Pons (tissue), 1 donor: ENCODE measurements at regions not wholly inside any gene's neighbourhood (a gene's known extent, or its start where the extent isn't known, plus 50 kb on each side); places are given as distances from the start of the nearest gene placed in this dataset.

Source experiments
- DNase-seq: peaks from one replicate; pipeline ENCODE4 v3.0.0-alpha.2; 2016; ENCODE audit warnings: low spot score

- DNase-seq: no peak
These were observed 371.3 kb upstream of the TNP1 start for GRCh38 chr2:217231212-217231611.

DNA sequence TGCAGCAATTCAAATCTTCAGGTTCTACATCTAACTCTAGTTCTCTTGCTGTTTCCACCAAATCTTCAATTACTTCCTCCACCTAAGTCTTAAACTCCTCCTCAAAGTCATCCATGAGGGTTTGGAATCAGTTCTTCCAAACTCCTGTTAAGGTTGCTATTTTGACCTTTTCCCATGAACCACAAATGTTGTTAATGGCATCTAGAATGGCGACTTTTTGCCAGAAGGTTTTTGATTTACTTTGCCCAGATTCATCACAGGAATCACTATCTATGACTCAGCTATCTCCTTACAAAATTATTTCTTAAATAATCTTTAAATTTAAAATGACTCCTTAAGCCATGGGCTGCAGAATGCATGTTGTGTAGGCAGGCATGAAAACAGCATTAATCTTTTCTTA is 368.9 kb upstream of the TNP1 start:
- DNase-seq: no peak

DNA sequence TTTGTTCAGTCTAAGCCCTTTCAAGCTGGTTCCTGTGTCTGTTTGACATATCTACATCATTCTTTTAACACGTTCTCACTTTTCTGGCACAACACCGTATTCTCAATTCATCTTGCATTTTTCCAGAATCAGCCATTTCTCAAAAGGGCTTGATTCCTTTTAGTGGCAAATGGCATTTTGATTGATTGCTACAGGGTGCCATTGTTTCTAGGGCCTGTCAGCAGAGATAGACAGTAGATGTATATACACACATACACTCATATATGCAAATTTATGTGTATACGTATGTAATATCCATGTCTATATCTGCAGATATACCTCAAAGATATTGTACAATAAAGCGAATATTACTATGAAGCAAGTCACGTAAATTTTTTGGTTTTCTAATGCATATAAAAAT is 367.9 kb upstream of the TNP1 start:
- no peak for DNase-seq

GRCh38 chr2:217225596-217225995 is 365.7 kb upstream of the TNP1 start:
- no peak for DNase-seq

GRCh38 chr2:217223222-217223930 is 363.5 kb upstream of the TNP1 start:
- DNase-seq: no peak

GRCh38 chr2:217222309-217222910 is 362.5 kb upstream of the TNP1 start:
- peak; percentile 19 for DNase-seq

DNA sequence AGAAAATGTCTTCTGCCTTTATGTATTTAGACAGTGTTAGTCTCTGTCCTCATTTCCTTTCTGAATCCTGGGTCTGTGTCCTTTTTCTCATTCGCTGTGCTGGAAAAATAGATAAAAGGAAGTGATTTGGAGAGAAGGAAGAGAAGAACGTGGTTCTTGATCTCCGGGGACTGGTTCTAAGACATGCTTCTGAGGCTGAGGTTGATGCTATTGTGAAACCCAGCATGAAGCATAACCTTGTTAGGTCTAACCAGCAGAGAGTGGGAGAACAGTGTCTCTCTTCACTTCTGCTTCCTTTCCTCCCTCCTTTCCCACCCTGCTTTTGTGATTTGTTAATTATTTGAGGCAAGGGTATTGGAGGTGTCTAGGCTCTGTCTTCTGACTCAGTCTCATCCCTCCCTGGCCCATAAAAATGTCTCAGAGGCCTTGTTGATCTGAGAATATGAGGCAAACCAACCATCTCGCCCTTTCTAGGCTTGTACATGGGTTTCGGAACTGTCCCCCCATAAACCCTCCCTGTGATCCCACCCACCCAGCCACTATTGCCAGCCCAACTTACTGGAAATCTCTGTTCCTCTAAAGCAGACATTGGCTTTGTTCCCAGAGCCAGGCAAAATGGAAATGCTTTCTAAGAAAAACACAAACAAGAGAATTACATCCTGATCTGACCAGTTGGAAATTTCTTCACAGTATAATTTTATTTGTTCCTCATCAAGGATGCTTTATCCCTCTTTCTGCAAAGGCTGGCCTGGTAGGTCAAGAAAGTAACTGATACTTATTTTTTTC is 360.6 kb upstream of the TNP1 start:
- DNase-seq: no peak

DNA sequence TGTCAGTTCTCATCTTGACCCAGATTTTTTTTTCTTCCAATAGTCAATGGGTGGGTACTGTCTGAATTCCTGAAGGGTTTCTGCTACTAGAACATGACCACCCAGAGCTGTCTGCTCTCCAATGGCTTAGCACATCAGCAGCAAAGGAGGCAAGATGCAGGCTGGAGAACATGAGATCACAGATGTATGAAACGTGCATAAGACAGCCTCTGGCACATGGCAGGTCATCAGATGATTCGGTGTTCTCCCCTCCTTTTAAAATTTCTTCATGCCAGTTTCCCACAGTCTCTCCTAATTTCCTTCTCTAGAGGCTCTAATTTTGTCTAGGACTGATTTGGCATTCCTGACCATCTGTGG is 359.3 kb upstream of the TNP1 start:
- no peak for DNase-seq

- no peak for DNase-seq
These were observed 358.7 kb upstream of the TNP1 start for GRCh38 chr2:217218269-217219163.

GRCh38 chr2:217216982-217217381 is 357.1 kb upstream of the TNP1 start:
- DNase-seq: no peak

- DNase-seq: no peak
These were observed 356.5 kb upstream of the TNP1 start for GRCh38 chr2:217216316-217216715.

GRCh38 chr2:217215877-217216276 is 356.0 kb upstream of the TNP1 start:
- DNase-seq: no peak

DNA sequence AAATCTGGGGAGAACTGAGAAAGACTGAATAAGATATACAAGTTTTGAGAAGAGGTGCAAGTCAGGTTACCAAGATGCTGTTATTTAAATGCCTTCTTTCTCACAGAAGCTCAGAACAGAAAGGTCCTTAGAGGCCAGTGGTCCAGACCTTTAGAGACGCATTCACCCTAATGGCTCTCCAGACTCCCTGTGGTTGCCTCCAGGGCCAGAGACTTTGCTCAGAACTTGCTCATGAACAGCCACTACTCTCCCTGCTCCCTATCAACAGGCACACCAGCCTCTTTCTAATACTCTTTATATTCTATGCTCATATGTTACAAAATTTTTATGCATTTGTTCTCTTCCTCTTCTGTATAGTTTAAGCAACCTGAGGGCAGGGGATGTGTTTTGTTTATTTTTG is 349.0 kb upstream of the TNP1 start:
- no peak for DNase-seq

DNA sequence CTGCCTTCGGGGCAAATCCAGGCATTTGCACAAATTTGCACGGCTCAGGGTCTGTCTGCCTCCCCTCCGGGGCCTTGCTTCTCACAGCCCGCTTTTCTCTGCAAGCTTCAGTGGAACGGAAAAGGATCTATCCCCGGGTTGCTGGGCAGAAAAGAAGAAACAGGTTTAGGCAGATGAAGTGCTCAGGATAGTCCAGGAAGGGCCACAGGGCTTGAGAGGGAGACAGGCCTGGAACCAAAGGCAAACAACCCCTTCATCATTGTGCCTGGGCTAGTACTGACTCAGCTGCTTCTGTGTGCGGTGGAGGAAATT is 347.8 kb upstream of the TNP1 start:
- DNase-seq: no peak

DNA sequence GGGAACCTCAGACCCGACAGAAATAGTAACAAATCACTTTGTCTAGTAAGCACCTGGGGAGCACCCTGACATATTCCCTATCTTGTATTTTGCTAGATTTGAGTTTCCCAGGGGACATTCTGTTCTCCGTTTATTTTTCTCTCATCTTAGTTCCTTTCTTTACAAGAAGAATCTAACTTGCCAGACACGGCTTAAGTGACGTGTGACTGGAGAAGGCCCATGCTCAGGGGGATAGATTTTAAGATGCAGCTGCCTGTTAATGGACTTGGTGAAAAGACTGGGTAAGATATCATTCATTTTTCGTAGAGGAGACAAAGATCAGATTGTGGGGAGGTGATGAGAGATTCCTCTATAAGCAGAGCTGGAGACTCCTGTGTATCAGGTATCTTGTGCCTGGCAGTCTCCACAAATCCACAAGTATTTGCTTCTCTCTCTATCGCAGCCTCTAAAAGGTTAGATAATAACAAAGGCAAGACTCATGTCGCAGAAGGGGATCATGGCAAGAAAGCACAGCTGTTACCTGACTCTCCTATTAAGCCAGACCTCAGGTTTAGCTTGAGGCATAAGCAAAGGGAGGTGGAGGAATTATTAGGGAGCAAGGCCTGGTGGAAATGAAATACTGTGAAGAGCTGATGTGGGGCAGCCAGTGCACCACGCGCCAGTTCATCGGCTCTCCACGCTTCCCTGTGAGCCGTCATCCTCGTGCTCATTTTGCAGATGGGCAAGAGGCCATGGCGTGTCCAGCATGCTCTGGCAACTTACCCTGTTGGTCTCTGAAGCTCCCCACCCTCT is 347.2 kb upstream of the TNP1 start:
- DNase-seq: no peak

DNA sequence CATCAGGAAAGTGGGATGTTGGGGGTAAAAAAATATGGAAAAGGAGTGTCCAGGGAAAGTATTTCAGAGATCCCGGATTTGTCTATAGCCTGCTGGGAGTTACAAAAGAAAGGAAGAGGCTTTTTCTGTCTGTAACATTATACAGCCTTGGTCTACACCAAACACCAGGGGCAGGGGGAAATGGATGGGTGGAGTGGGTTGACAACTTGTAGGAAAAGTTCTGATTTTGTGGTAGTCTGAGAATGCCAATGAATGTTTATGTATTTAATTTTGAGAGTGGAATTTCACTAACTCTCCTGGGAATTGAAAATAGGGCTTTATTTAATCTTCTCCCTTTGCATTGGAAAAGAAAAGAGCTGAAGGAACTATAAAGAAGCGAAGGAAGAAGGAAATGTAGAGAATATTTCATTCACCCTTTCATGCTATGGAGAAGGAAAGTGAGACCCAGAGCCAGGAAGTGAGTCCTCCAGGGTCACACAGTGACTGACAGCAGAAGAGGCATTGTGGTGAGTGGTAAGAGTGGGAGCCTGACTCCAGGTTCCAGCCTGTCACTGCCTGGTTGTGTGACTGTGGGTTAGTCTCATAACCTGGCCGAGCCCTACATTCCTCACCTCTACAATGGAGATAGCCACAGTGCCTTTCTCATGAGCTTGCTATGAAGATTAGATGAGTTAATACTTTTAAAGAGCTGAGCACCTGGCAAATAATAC is 346.3 kb upstream of the TNP1 start:
- DNase-seq: no peak

DNA sequence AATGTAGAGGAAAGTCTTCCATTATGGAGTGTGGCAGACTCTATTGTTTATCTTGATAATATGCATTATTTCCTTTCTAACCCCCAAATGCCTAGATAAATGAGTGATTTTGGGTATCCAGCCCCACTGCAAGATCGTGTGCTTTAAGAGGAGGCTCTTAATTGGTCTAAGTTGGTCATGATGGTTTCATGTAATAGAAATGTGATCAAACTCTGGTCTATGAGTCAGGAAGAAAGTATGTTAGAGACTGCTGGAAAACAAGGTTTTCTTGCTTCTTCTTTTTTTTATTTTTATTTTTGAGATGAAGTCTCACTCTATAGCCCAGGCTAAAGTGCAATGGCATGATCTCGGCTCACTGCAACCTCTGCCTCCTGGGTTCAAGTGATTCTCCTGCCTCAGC is 344.5 kb upstream of the TNP1 start:
- DNase-seq: no peak

- no peak for DNase-seq
These were observed 343.2 kb upstream of the TNP1 start for GRCh38 chr2:217203086-217203485.

GRCh38 chr2:217199255-217199630 is 339.4 kb upstream of the TNP1 start:
- DNase-seq: no peak

- DNase-seq: no peak
These were observed 336.0 kb upstream of the TNP1 start for GRCh38 chr2:217195658-217196446.
